BLaER1 (cell line): ENCODE measurements at regions not wholly inside any gene's neighbourhood (a gene's known extent, or its start where the extent isn't known, plus 50 kb on each side); places are given as distances from the start of the nearest gene placed in this dataset.

Source experiments
- H3K27ac ChIP-seq: shearing (Covaris generic); formaldehyde crosslinking; 2 replicates; pipeline ENCODE4 v1.8.1; 2022
- H3K27me3 ChIP-seq: shearing (Covaris generic); formaldehyde crosslinking; 2 replicates; pipeline ENCODE4 v1.8.1; 2022
- H3K36me3 ChIP-seq: shearing (Covaris generic); formaldehyde crosslinking; 2 replicates; pipeline ENCODE4 v1.8.1; 2022
- H3K4me1 ChIP-seq: shearing (Covaris generic); formaldehyde crosslinking; 2 replicates; pipeline ENCODE4 v1.8.1; 2022
- H3K4me2 ChIP-seq: shearing (Covaris generic); formaldehyde crosslinking; 2 replicates; pipeline ENCODE4 v1.8.1; 2022
- H3K4me3 ChIP-seq: shearing (Covaris generic); formaldehyde crosslinking; 2 replicates; pipeline ENCODE4 v1.8.1; 2022
- H3K9ac ChIP-seq: shearing (Covaris generic); formaldehyde crosslinking; 2 replicates; pipeline ENCODE4 v1.8.1; 2022
- H3K9me3 ChIP-seq: shearing (Covaris generic); formaldehyde crosslinking; 2 replicates; pipeline ENCODE4 v1.8.1; 2022
- H4K20me1 ChIP-seq: shearing (Covaris generic); formaldehyde crosslinking; 2 replicates; pipeline ENCODE4 v1.8.1; 2022
- Cebpa-rat ChIP-seq: shearing (Covaris generic); IDR thresholded peaks from 2 replicates; pipeline ENCODE4 v1.8.1; 2022

- H4K20me1 ChIP-seq, result no peaks in the 10 kb centered on the region
- H3K9me3 ChIP-seq, result no peaks in the 10 kb centered on the region
- H3K4me2 ChIP-seq, result no peak overlapping the region
- H3K27ac ChIP-seq, result no peak overlapping the region
- no peak for TF ChIP-seq Cebpa-rat
- no peaks in the 10 kb centered on the region for H3K27me3 ChIP-seq
- no peak overlapping the region for H3K4me3 ChIP-seq
- no peaks in the 10 kb centered on the region for H3K4me1 ChIP-seq
- no peaks in the 10 kb centered on the region for H3K36me3 ChIP-seq
- H3K9ac ChIP-seq, result no peak overlapping the region
Observed at GRCh38 chr4:166585491-166585890, 648.8 kb downstream of the SPOCK3 start.

DNA sequence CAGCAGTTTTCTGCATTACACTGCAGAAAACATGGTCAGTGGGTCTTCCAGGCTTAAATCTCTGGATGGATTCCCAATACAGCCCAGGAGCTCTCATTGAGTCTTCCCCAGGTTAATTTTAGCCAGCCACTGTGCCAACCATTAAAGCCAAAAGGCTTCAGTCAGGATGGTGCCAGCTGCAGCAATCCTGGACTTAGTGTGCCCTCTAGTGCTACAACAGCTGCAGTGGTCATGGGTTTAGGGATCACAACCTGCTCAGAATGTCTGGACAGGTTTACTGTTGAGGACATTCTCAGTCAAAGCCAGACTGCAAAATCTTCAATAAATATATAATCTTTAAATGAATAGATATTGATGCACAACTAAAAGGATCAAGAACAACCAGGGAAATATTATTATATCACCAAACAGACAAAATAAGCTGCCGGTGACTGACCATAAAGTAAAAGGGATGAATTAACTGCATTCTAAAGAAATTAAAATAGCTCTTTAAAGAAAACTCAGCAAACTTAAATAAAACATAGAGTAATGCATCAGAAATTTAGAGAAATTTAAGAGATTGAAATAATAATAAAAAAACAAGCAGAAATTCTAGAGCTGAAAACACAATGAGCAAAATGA is 639.9 kb downstream of the SPOCK3 start:
- H3K4me1 ChIP-seq, result no peaks in the 10 kb centered on the region
- H3K9me3 ChIP-seq, result no peaks in the 10 kb centered on the region
- no peaks in the 10 kb centered on the region for H3K27me3 ChIP-seq
- H3K4me2 ChIP-seq, result no peak overlapping the region
- no peak for TF ChIP-seq Cebpa-rat
- H3K36me3 ChIP-seq, result no peaks in the 10 kb centered on the region
- no peak overlapping the region for H3K4me3 ChIP-seq
- H3K27ac ChIP-seq, result no peak overlapping the region
- H4K20me1 ChIP-seq, result no peaks in the 10 kb centered on the region
- H3K9ac ChIP-seq, result no peak overlapping the region

DNA sequence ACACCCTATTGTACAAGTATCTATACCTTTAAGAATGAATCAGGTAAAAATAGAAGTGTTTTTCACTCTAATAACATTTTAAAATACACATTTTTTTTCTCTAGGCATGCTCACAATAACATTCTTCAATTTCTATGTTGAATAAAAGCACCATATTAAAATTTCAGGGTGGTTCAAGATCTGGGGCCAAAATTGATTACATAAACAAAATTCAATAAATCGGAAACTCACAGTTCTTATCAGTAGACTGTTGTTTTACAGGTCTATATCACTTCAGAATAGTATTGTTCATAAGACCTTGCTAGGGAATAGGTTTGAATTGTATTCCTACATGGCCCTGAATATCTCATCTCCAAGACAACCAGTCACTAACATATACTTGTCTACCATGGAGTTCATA is 634.0 kb downstream of the SPOCK3 start:
- H3K36me3 ChIP-seq, result no peaks in the 10 kb centered on the region
- no peaks in the 10 kb centered on the region for H4K20me1 ChIP-seq
- no peaks in the 10 kb centered on the region for H3K4me1 ChIP-seq
- H3K9ac ChIP-seq, result no peak overlapping the region
- no peak overlapping the region for H3K27ac ChIP-seq
- H3K4me3 ChIP-seq, result no peak overlapping the region
- TF ChIP-seq Cebpa-rat, result no peak
- no peaks in the 10 kb centered on the region for H3K27me3 ChIP-seq
- no peaks in the 10 kb centered on the region for H3K9me3 ChIP-seq
- no peak overlapping the region for H3K4me2 ChIP-seq

DNA sequence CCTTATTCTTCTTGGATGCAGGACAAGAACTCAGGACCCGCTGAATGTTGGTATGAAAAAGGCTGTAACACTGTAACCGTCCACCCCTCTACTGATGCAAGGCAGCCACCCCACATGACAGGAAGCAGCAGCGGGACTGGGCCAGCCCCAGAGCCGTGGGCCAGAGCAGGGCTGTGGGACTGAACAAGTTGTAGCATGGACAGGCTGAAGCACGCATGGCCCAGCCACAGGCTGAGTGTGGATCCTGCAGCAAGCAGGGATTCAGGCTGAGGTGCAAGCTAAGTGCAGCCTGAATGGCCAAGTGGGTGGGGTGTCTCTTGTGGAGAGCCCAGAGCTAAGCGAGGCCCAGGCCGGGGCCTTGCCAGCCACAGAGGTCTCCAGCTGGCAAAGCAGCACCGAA is 632.2 kb downstream of the SPOCK3 start:
- no peak overlapping the region for H3K4me3 ChIP-seq
- H3K9me3 ChIP-seq, result no peaks in the 10 kb centered on the region
- TF ChIP-seq Cebpa-rat, result no peak
- H4K20me1 ChIP-seq, result no peaks in the 10 kb centered on the region
- no peaks in the 10 kb centered on the region for H3K27me3 ChIP-seq
- H3K27ac ChIP-seq, result no peak overlapping the region
- no peaks in the 10 kb centered on the region for H3K4me1 ChIP-seq
- H3K9ac ChIP-seq, result no peak overlapping the region
- no peak overlapping the region for H3K4me2 ChIP-seq
- no peaks in the 10 kb centered on the region for H3K36me3 ChIP-seq

GRCh38 chr4:166622425-166622977 is 611.8 kb downstream of the SPOCK3 start:
- no peak overlapping the region for H3K4me2 ChIP-seq
- peaks cover 7% of the 10 kb centered on the region for H3K4me1 ChIP-seq
- no peaks in the 10 kb centered on the region for H3K36me3 ChIP-seq
- no peak overlapping the region for H3K9ac ChIP-seq
- no peak overlapping the region for H3K4me3 ChIP-seq
- no peaks in the 10 kb centered on the region for H3K27me3 ChIP-seq
- no peak for TF ChIP-seq Cebpa-rat
- H4K20me1 ChIP-seq, result no peaks in the 10 kb centered on the region
- H3K9me3 ChIP-seq, result 0 out of 2 replicates have a peak, but pooled peaks cover 4% of the 10 kb centered on the region
- no peak overlapping the region for H3K27ac ChIP-seq

GRCh38 chr4:166625018-166625637 is 609.2 kb downstream of the SPOCK3 start:
- TF ChIP-seq Cebpa-rat, result no peak
- Histone ChIP-seq H3K9ac (no peak overlapping the region), H3K4me3 (no peak overlapping the region), H3K9me3 (no peaks in the 10 kb centered on the region), H3K27me3 (no peaks in the 10 kb centered on the region), H3K27ac (no peak overlapping the region), H3K4me2 (peak overlapping the region; percentile 34), H3K36me3 (no peaks in the 10 kb centered on the region), H4K20me1 (no peaks in the 10 kb centered on the region), H3K4me1 (peaks cover 7% of the 10 kb centered on the region)

- Histone ChIP-seq H4K20me1 (no peaks in the 10 kb centered on the region), H3K27me3 (no peaks in the 10 kb centered on the region), H3K4me2 (no peak overlapping the region), H3K9me3 (no peaks in the 10 kb centered on the region), H3K27ac (no peak overlapping the region), H3K9ac (no peak overlapping the region), H3K36me3 (no peaks in the 10 kb centered on the region), H3K4me1 (peaks cover 7% of the 10 kb centered on the region), H3K4me3 (no peak overlapping the region)
- TF ChIP-seq Cebpa-rat, result no peak
Observed at GRCh38 chr4:166628454-166628853, 605.8 kb downstream of the SPOCK3 start.

- no peaks in the 10 kb centered on the region for H3K36me3 ChIP-seq
- H3K27ac ChIP-seq, result no peak overlapping the region
- no peaks in the 10 kb centered on the region for H3K4me1 ChIP-seq
- no peak overlapping the region for H3K9ac ChIP-seq
- H4K20me1 ChIP-seq, result no peaks in the 10 kb centered on the region
- no peaks in the 10 kb centered on the region for H3K27me3 ChIP-seq
- no peak overlapping the region for H3K4me3 ChIP-seq
- H3K4me2 ChIP-seq, result no peak overlapping the region
- no peak for TF ChIP-seq Cebpa-rat
- no peaks in the 10 kb centered on the region for H3K9me3 ChIP-seq
Observed at GRCh38 chr4:166635367-166635766, 598.9 kb downstream of the SPOCK3 start.

DNA sequence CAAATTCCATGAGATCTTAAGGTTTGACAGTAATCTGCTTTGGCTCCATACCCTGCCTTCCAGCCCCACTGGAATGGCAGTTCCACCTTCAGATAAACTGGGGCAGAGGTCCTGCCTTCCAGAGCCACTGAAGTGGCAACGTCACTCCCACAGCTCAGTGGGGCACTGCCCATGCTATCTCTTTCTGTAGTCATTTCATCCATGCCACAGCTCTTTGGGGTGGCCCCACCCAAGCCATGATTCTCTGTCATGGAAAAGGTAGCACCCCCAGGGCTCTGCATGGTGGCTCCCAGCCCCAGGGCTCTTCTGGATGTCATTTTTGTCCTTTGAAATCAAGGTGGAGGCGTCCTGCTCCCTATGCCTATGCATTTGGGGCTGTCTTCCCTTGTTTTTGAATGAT is 596.5 kb downstream of the SPOCK3 start:
- H3K36me3 ChIP-seq, result no peaks in the 10 kb centered on the region
- H3K4me2 ChIP-seq, result no peak overlapping the region
- TF ChIP-seq Cebpa-rat, result no peak
- H3K27me3 ChIP-seq, result no peaks in the 10 kb centered on the region
- H4K20me1 ChIP-seq, result no peaks in the 10 kb centered on the region
- H3K9me3 ChIP-seq, result no peaks in the 10 kb centered on the region
- H3K4me3 ChIP-seq, result no peak overlapping the region
- H3K9ac ChIP-seq, result no peak overlapping the region
- H3K4me1 ChIP-seq, result no peaks in the 10 kb centered on the region
- no peak overlapping the region for H3K27ac ChIP-seq

GRCh38 chr4:166655231-166655630 is 579.1 kb downstream of the SPOCK3 start:
- no peak for TF ChIP-seq Cebpa-rat
- no peaks in the 10 kb centered on the region for H3K4me1 ChIP-seq
- H4K20me1 ChIP-seq, result no peaks in the 10 kb centered on the region
- H3K27me3 ChIP-seq, result no peaks in the 10 kb centered on the region
- no peak overlapping the region for H3K9ac ChIP-seq
- no peak overlapping the region for H3K4me3 ChIP-seq
- no peaks in the 10 kb centered on the region for H3K9me3 ChIP-seq
- H3K36me3 ChIP-seq, result no peaks in the 10 kb centered on the region
- no peak overlapping the region for H3K4me2 ChIP-seq
- H3K27ac ChIP-seq, result no peak overlapping the region
